HCT116 (cell line): ENCODE measurements at regions not wholly inside any gene's neighbourhood (a gene's known extent, or its start where the extent isn't known, plus 50 kb on each side); places are given as distances from the start of the nearest gene placed in this dataset.

Experiments
- ATAC-seq: fragments of 200-7000 bp; cut with Tn5 transposase; 2 replicates; pipeline ENCODE4 v1.9.1; 2020; ENCODE audit warnings: mild to moderate bottlenecking, moderate library complexity
- BruUV-seq: library from RNA; stranded (reverse); fragments of 400-500 nt; replicated peaks from 2 replicates; lab custom pipeline; 2021; lab: Mats Ljungman, UMichigan
- CTCF ChIA-PET: fragments of 300-600 bp; sonication (Branson Sonifier 250); formaldehyde crosslinking; loops from one replicate; lab custom pipeline; 2021; ENCODE audit warnings: antibody characterized with exemption; lab: Charles Lee
- POLR2A ChIA-PET: fragments of 300-600, 350-600 bp; sonication (Branson Sonifier 250); formaldehyde crosslinking; loops from one replicate; lab custom pipeline; 2021; ENCODE audit warnings: antibody characterized with exemption; lab: Charles Lee
- RAD21 ChIA-PET, 2 experiments: fragments of 300-600 bp; sonication (Branson Sonifier 250); formaldehyde crosslinking; loops; one replicate each; lab custom pipeline; 2023; ENCODE audit warnings: low total read pairs in 2 of 2; ENCODE audit not compliant: uncharacterized antibody in 2 of 2, unreplicated experiment in 2 of 2, low non-redundant PET in 1 of 2; lab: Charles Lee
- DNase-seq: peaks from one replicate; pipeline ENCODE4 v3.0.0-alpha.2; 2010; ENCODE audit warnings: low read depth, low spot score
- H2AFZ ChIP-seq: fragments of 200-600 bp; shearing (Covaris generic), sonication (generic); 2 replicates; pipeline ENCODE4 v1.6.1; 2017; ENCODE audit warnings: low read depth, mixed run types, mixed read lengths, antibody characterized with exemption, low read length; ENCODE audit not compliant: poor library complexity, severe bottlenecking
- H3K27ac ChIP-seq: 2 replicates; pipeline ENCODE4 v1.5.1; 2012; ENCODE audit warnings: low read depth, low read length
- H3K27me3 ChIP-seq: fragments of 200-600 bp; sonication (generic); 2 replicates; pipeline ENCODE4 v1.6.1; 2016; ENCODE audit warnings: mixed run types, low read length, mixed read lengths; ENCODE audit not compliant: insufficient read depth
- H3K36me3 ChIP-seq, 2 experiments: fragments of 200-500 bp in 1 of 2; fragments of 200-600 bp in 1 of 2; sonication (Bioruptor generic) in 1 of 2; sonication (generic) in 1 of 2; 2 replicates each; pipeline versions ENCODE4 v1.5.1 to v1.6.1; 2014 to 2016; ENCODE audit warnings: low read length in 2 of 2, inconsistent platforms in 1 of 2, mixed read lengths in 1 of 2, mixed run types in 1 of 2; ENCODE audit not compliant: insufficient read depth in 2 of 2, control insufficient read depth in 1 of 2
- H3K4me1 ChIP-seq, 2 experiments: fragments of 200-600 bp in 1 of 2; sonication (generic) in 1 of 2; 2 replicates each; pipeline versions ENCODE4 v1.5.1 to v1.6.1; 2012 to 2017; ENCODE audit warnings: low read length in 2 of 2, inconsistent platforms in 1 of 2, mild to moderate bottlenecking in 1 of 2, mixed read lengths in 1 of 2, mixed run types in 1 of 2, moderate library complexity in 1 of 2; ENCODE audit not compliant: insufficient read depth in 2 of 2, control insufficient read depth in 1 of 2
- H3K4me2 ChIP-seq: fragments of 200-600 bp; sonication (generic); 2 replicates; pipeline ENCODE4 v1.6.1; 2017; ENCODE audit warnings: mixed run types, low read length, mixed read lengths
- H3K4me3 ChIP-seq, 2 experiments: fragments of 200-600 bp in 1 of 2; sonication (generic) in 1 of 2; replicated peaks in 1 of 2; 2 replicates each; pipeline ENCODE4 v1.5.1; 2011 to 2016; ENCODE audit warnings: low read length in 2 of 2, control low read depth in 1 of 2, low read depth in 1 of 2, mild to moderate bottlenecking in 1 of 2, mixed read lengths in 1 of 2, mixed run types in 1 of 2
- H3K79me2 ChIP-seq: fragments of 200-600 bp; sonication (generic); 2 replicates; pipeline ENCODE4 v1.6.1; 2017; ENCODE audit warnings: mild to moderate bottlenecking, mixed run types, low read length, moderate library complexity, mixed read lengths; ENCODE audit not compliant: insufficient read depth
- H3K9ac ChIP-seq: fragments of 200-600 bp; sonication (generic); 2 replicates; pipeline ENCODE4 v1.6.1; 2016; ENCODE audit warnings: low read length, mixed read lengths
- H3K9me2 ChIP-seq: fragments of 200-600 bp; sonication (generic), shearing (Covaris generic); 2 replicates; pipeline ENCODE4 v1.6.1; 2017; ENCODE audit warnings: mixed run types, mild to moderate bottlenecking, moderate library complexity; ENCODE audit not compliant: insufficient read depth
- H3K9me3 ChIP-seq, 2 experiments: fragments of 200-500 bp in 1 of 2; fragments of 200-600 bp in 1 of 2; sonication (Bioruptor generic) in 1 of 2; sonication (generic) in 1 of 2; 2 replicates each; pipeline ENCODE4 v1.6.1; 2014 to 2017; ENCODE audit warnings: low read length in 2 of 2, mixed read lengths in 2 of 2, inconsistent platforms in 1 of 2, low read depth in 1 of 2, mild to moderate bottlenecking in 1 of 2, mixed run types in 1 of 2, moderate library complexity in 1 of 2; ENCODE audit not compliant: control insufficient read depth in 1 of 2, insufficient read depth in 1 of 2
- H4K20me1 ChIP-seq: fragments of 200-600 bp; sonication (generic), shearing (Covaris generic); 2 replicates; pipeline ENCODE4 v1.6.1; 2017; ENCODE audit warnings: mixed run types, mild to moderate bottlenecking, moderate library complexity; ENCODE audit not compliant: insufficient read depth
- ATF3 ChIP-seq: IDR thresholded peaks from 2 replicates; pipeline ENCODE4 v1.6.1; 2012
- CTCF ChIP-seq, 3 experiments: fragments of 200-600 bp in 1 of 3; sonication (generic) in 1 of 3; IDR thresholded peaks in 2 of 3; conservative IDR thresholded peaks in 1 of 3; 2 replicates each; pipeline ENCODE4 v1.5.1; 2012 to 2017; ENCODE audit warnings: low read depth in 2 of 3, low read length in 2 of 3, antibody characterized with exemption in 1 of 3, borderline replicate concordance in 1 of 3, control low read depth in 1 of 3, mild to moderate bottlenecking in 1 of 3, mixed read lengths in 1 of 3, mixed run types in 1 of 3, moderate library complexity in 1 of 3; ENCODE audit not compliant: insufficient read depth in 1 of 3
- EGR1 ChIP-seq: IDR thresholded peaks from 2 replicates; pipeline ENCODE4 v1.6.1; 2012; ENCODE audit warnings: low read depth
- ELF1 ChIP-seq: IDR thresholded peaks from 2 replicates; pipeline ENCODE4 v1.6.1; 2012; ENCODE audit warnings: low read depth, borderline replicate concordance
- EZH2 ChIP-seq: fragments of 200-600 bp; sonication (generic); IDR thresholded peaks from 2 replicates; pipeline ENCODE4 v1.6.1; 2017; ENCODE audit warnings: antibody characterized with exemption, mixed run types
- EZH2phosphoT487 ChIP-seq: fragments of 200-600 bp; IDR thresholded peaks from 2 replicates; pipeline ENCODE4 v1.6.1; 2018; ENCODE audit warnings: antibody characterized with exemption, borderline replicate concordance
- FOSL1 ChIP-seq: IDR thresholded peaks from 2 replicates; pipeline ENCODE4 v1.6.1; 2012; ENCODE audit warnings: low read depth
- JUND ChIP-seq: IDR thresholded peaks from 2 replicates; pipeline ENCODE4 v1.6.1; 2012
- MAX ChIP-seq: IDR thresholded peaks from 2 replicates; pipeline ENCODE4 v1.6.1; 2012
- POLR2A ChIP-seq: IDR thresholded peaks from 2 replicates; pipeline ENCODE4 v1.7.0; 2011; ENCODE audit warnings: borderline replicate concordance; ENCODE audit not compliant: insufficient read depth, insufficient read length; ENCODE audit errors: extremely low read depth
- POLR2AphosphoS5 ChIP-seq: IDR thresholded peaks from 2 replicates; pipeline ENCODE4 v1.6.1; 2011; ENCODE audit warnings: mild to moderate bottlenecking, low read depth, low read length, moderate library complexity
- RAD21 ChIP-seq: IDR thresholded peaks from 2 replicates; pipeline ENCODE4 v1.6.1; 2012; ENCODE audit warnings: low read depth, mild to moderate bottlenecking
- REST ChIP-seq: IDR thresholded peaks from 2 replicates; pipeline ENCODE4 v1.6.1; 2012; ENCODE audit warnings: low read depth
- SIN3A ChIP-seq: IDR thresholded peaks from 2 replicates; pipeline ENCODE4 v1.6.1; 2012; ENCODE audit warnings: low read depth
- SP1 ChIP-seq: IDR thresholded peaks from 2 replicates; pipeline ENCODE4 v1.6.1; 2012; ENCODE audit warnings: low read depth
- YY1 ChIP-seq: IDR thresholded peaks from 2 replicates; pipeline ENCODE4 v1.6.1; 2011; ENCODE audit warnings: low read length, low read depth, moderate library complexity, mild to moderate bottlenecking; ENCODE audit not compliant: insufficient replicate concordance; ENCODE audit errors: extremely low read depth
- ZBTB33 ChIP-seq: IDR thresholded peaks from 2 replicates; pipeline ENCODE4 v1.6.1; 2011; ENCODE audit warnings: mild to moderate bottlenecking, low read length, moderate library complexity; ENCODE audit not compliant: insufficient replicate concordance; ENCODE audit errors: extremely low read depth
- ZFX ChIP-seq: fragments of 450-650 bp; IDR thresholded peaks from 2 replicates; pipeline ENCODE4 v1.6.1; 2017
- ZNF274 ChIP-seq: fragments of 200-500 bp; sonication (Bioruptor generic); IDR thresholded peaks from 2 replicates; pipeline ENCODE4 v1.6.1; 2014; ENCODE audit warnings: mild to moderate bottlenecking, low read depth, low read length, inconsistent platforms
- intact Hi-C: fragments of 100-400 bp; cut with micrococcal nuclease; formaldehyde crosslinking; loops from 2 replicates; pipeline ENCODE4 v1.10.0; 2022

GRCh38 chr1:68812333-68812732, 315.5 kb upstream of the DEPDC1 start:
- H3K27me3 ChIP-seq, result peaks cover 17% of the 10 kb centered on the region
- ATAC-seq (no peak), DNase-seq (no peak)
- ChIA-PET POLR2A (no interaction called here), CTCF (no interaction called here)
- BruUV-seq, result no TSS peak
- intact Hi-C loops, result loop anchor here (10.0 kb wide), 1 partner anchor 922 kb away; no protein-coding TSS in a partner anchor
- H3K4me1 ChIP-seq, result no peaks in the 10 kb centered on the region
- H4K20me1 ChIP-seq, result no peaks in the 10 kb centered on the region
- H3K9me2 ChIP-seq, result no peaks in the 10 kb centered on the region
- H3K27ac ChIP-seq, result no peak overlapping the region
- no peak overlapping the region for H3K4me2 ChIP-seq
- no peak overlapping the region for H3K4me3 ChIP-seq
- TF ChIP-seq ZBTB33 (no peak), ATF3 (no peak), POLR2A (no peak), REST (no peak), YY1 (no peak), JUND (no peak), SIN3A (no peak), EZH2 (no peak), ZFX (no peak), MAX (no peak), ELF1 (no peak), EZH2phosphoT487 (no peak), SP1 (no peak), FOSL1 (no peak), ZNF274 (no peak), RAD21 (no peak), EGR1 (no peak), POLR2AphosphoS5 (no peak), CTCF (IDR thresholded peaks at IDR 0.05 in 2 of 3, conservative IDR thresholded peaks at IDR 0.05 in 1 of 3; ENCODE audit: borderline replicate concordance in 1 of 3, insufficient read depth in 1 of 3, low read depth in 2 of 3, low read length in 2 of 3) (no peak)
- TF ChIP-seq, all 23 proteins: peak for 0
- H3K79me2 ChIP-seq, result no peaks in the 10 kb centered on the region
- RAD21 ChIA-PET, result no interaction called here
- H2AFZ ChIP-seq, result no peak overlapping the region
- H3K36me3 ChIP-seq, result no peaks in the 10 kb centered on the region
- no peak overlapping the region for H3K9ac ChIP-seq
- no peaks in the 10 kb centered on the region for H3K9me3 ChIP-seq
